CD4-positive, alpha-beta memory T cell (primary cell): ENCODE measurements at regions not wholly inside any gene's neighbourhood (a gene's known extent, or its start where the extent isn't known, plus 50 kb on each side); places are given as distances from the start of the nearest gene placed in this dataset.

Source experiments
- CTCF ChIA-PET: fragments of 350-600 bp; sonication (Branson Sonifier 250); formaldehyde crosslinking; loops from one replicate; lab custom pipeline; 2021; ENCODE audit warnings: inconsistent platforms; ENCODE audit not compliant: partially characterized antibody; lab: Charles Lee
- POLR2A ChIA-PET: fragments of 350-600 bp; sonication (Branson Sonifier 250); formaldehyde crosslinking; loops from one replicate; lab custom pipeline; 2021; ENCODE audit not compliant: partially characterized antibody; lab: Charles Lee
- DNase-seq, 5 donors: peaks; one replicate each; pipeline versions ENCODE4 v3.0.0 to v3.0.0-alpha.2; 2020 to 2022; ENCODE audit warnings: mixed read lengths in 1 of 5
- H3K27ac ChIP-seq: one replicate; pipeline ENCODE4 v1.7.0; 2013; ENCODE audit warnings: low read depth, low read length
- H3K27me3 ChIP-seq: 2 replicates; pipeline ENCODE4 v1.7.0; 2013; ENCODE audit warnings: mild to moderate bottlenecking, low read length, moderate library complexity; ENCODE audit not compliant: insufficient read depth
- H3K36me3 ChIP-seq: 2 replicates; pipeline ENCODE4 v1.7.0; 2013; ENCODE audit warnings: mild to moderate bottlenecking, low read length, moderate library complexity; ENCODE audit not compliant: insufficient read depth
- H3K4me1 ChIP-seq: 2 replicates; pipeline ENCODE4 v1.7.0; 2013; ENCODE audit warnings: mild to moderate bottlenecking, low read length, moderate library complexity; ENCODE audit not compliant: insufficient read depth
- H3K4me3 ChIP-seq, 2 donors: one replicate each; pipeline ENCODE4 v1.7.0; 2013; ENCODE audit warnings: low read length in 2 of 2, mild to moderate bottlenecking in 1 of 2
- H3K9me3 ChIP-seq, 2 donors: one replicate each; pipeline ENCODE4 v1.7.0; 2013; ENCODE audit warnings: low read length in 2 of 2, control low read depth in 1 of 2; ENCODE audit not compliant: control insufficient read depth in 1 of 2
- H3K27ac Mint-ChIP-seq, 7 donors: one replicate each; pipeline ENCODE4 v1.8.0; 2020 to 2021; ENCODE audit warnings: mixed read lengths in 7 of 7, mild to moderate bottlenecking in 6 of 7, inconsistent platforms in 3 of 7, moderate library complexity in 3 of 7
- H3K27me3 Mint-ChIP-seq, 2 donors: one replicate each; pipeline ENCODE4 v1.8.0; 2020 to 2021; ENCODE audit warnings: mixed read lengths in 2 of 2
- H3K36me3 Mint-ChIP-seq, 2 donors: one replicate each; pipeline ENCODE4 v1.8.0; 2020 to 2021; ENCODE audit warnings: mixed read lengths in 2 of 2, inconsistent platforms in 1 of 2, mild to moderate bottlenecking in 1 of 2
- H3K4me1 Mint-ChIP-seq, 4 donors: one replicate each; pipeline ENCODE4 v1.8.0; 2020 to 2021; ENCODE audit warnings: mixed read lengths in 4 of 4, mild to moderate bottlenecking in 1 of 4
- H3K4me3 Mint-ChIP-seq, 8 donors: one replicate each; pipeline ENCODE4 v1.8.0; 2020 to 2021; ENCODE audit warnings: mixed read lengths in 8 of 8, mild to moderate bottlenecking in 7 of 8, moderate library complexity in 6 of 8, inconsistent platforms in 3 of 8
- H3K9me3 Mint-ChIP-seq, 8 donors: one replicate each; pipeline ENCODE4 v1.8.0; 2020 to 2021; ENCODE audit warnings: mixed read lengths in 8 of 8, mild to moderate bottlenecking in 5 of 8, inconsistent platforms in 3 of 8, moderate library complexity in 1 of 8
- intact Hi-C: fragments of 100-400 bp; cut with micrococcal nuclease; formaldehyde crosslinking; loops from one replicate; pipeline ENCODE4 v1.15.1; 2023

- DNase-seq = no peak
- no peak overlapping the region for H3K4me3 ChIP-seq
- peaks cover 0 to 8% of the 10 kb centered on the region in 2 donors for H3K27me3 Mint-ChIP-seq
- no peak overlapping the region for H3K27ac Mint-ChIP-seq
- ChIA-PET POLR2A (no interaction called here), CTCF (no interaction called here)
- H3K4me1 ChIP-seq = no peaks in the 10 kb centered on the region
- H3K27ac ChIP-seq = no peak overlapping the region
- no peaks in the 10 kb centered on the region for H3K9me3 ChIP-seq
- no peaks in the 10 kb centered on the region for H3K4me1 Mint-ChIP-seq
- no peaks in the 10 kb centered on the region for H3K27me3 ChIP-seq
- no peaks in the 10 kb centered on the region for H3K36me3 Mint-ChIP-seq
- H3K9me3 Mint-ChIP-seq = peaks cover 0 to 9% (median 0%) of the 10 kb centered on the region in 8 donors
- H3K4me3 Mint-ChIP-seq = no peak overlapping the region
- intact Hi-C loops = no loop called here
- no peaks in the 10 kb centered on the region for H3K36me3 ChIP-seq
These were observed 940.0 kb downstream of the BRD1 start for GRCh38 chr22:48887394-48888332.

DNA sequence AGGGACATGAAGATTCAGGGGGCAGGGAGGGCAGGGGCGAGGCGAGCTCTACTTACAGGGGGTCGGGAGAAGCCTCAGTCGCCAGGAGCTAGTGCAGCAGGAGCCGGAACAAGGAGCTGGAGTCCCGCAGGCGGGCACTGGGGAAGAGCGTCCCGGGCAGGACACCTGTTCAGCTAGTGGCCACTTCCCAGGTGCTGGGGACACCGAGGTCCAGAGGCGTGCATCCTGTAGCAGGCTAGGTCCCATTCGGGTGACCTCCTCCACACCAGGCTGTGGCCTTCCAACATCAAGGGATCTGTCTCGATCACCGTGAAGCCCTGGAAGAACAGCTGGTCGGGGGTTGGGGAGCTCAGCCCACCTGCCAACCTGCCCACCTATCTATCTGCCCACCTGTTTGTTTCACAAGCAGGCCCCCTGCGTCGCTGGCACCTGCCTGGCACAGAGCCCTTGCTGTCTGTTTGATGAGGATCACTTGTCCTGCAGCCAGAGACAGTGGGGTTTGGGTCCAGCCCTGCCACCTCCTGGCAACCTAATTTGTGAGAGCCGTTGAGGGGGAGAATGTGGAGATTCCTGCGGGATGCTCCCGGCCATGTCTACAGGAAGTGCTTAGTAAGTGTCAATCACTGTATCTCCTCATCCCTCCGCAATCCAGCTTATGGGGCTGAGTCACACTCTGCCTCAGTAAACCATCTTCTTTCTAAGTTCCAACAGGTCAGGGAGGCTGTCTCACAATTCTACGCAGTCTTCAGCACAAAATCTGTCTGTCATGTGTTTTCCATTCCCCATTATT, 940.9 kb downstream of the BRD1 start:
- Histone ChIP-seq H3K4me3 (no peak overlapping the region), H3K9me3 (no peaks in the 10 kb centered on the region), H3K4me1 (no peaks in the 10 kb centered on the region), H3K27ac (no peak overlapping the region), H3K27me3 (no peaks in the 10 kb centered on the region), H3K36me3 (no peaks in the 10 kb centered on the region)
- intact Hi-C loops = no loop called here
- peaks cover 0 to 8% of the 10 kb centered on the region in 2 donors for H3K27me3 Mint-ChIP-seq
- no peaks in the 10 kb centered on the region for H3K4me1 Mint-ChIP-seq
- DNase-seq = no peak
- peaks cover 0 to 7% (median 0%) of the 10 kb centered on the region in 8 donors for H3K9me3 Mint-ChIP-seq
- POLR2A ChIA-PET = no interaction called here
- CTCF ChIA-PET = no interaction called here
- H3K4me3 Mint-ChIP-seq = no peak overlapping the region
- no peaks in the 10 kb centered on the region for H3K36me3 Mint-ChIP-seq
- H3K27ac Mint-ChIP-seq = no peak overlapping the region

GRCh38 chr22:48885919-48886305, 941.8 kb downstream of the BRD1 start:
- intact Hi-C loops = no loop called here
- H3K27ac Mint-ChIP-seq = no peak overlapping the region
- Histone ChIP-seq H3K27me3 (no peaks in the 10 kb centered on the region), H3K4me3 (no peak overlapping the region), H3K36me3 (no peaks in the 10 kb centered on the region), H3K27ac (no peak overlapping the region), H3K9me3 (no peaks in the 10 kb centered on the region), H3K4me1 (no peaks in the 10 kb centered on the region)
- ChIA-PET POLR2A (no interaction called here), CTCF (no interaction called here)
- no peak overlapping the region for H3K4me3 Mint-ChIP-seq
- no peaks in the 10 kb centered on the region for H3K4me1 Mint-ChIP-seq
- H3K9me3 Mint-ChIP-seq = peaks cover 0 to 4% (median 0%) of the 10 kb centered on the region in 8 donors
- DNase-seq = no peak
- no peaks in the 10 kb centered on the region for H3K36me3 Mint-ChIP-seq
- peaks cover 0 to 5% of the 10 kb centered on the region in 2 donors for H3K27me3 Mint-ChIP-seq

GRCh38 chr22:48885271-48885918, 942.3 kb downstream of the BRD1 start:
- DNase-seq = no peak
- intact Hi-C loops = no loop called here
- no peaks in the 10 kb centered on the region for H3K9me3 ChIP-seq
- Mint-ChIP-seq H3K27ac (no peak overlapping the region), H3K27me3 (peaks cover 0 to 4% of the 10 kb centered on the region in 2 donors), H3K9me3 (peaks cover 0 to 4% (median 0%) of the 10 kb centered on the region in 8 donors), H3K4me1 (no peaks in the 10 kb centered on the region), H3K4me3 (no peak overlapping the region), H3K36me3 (no peaks in the 10 kb centered on the region)
- ChIA-PET POLR2A (no interaction called here), CTCF (no interaction called here)
- H3K4me3 ChIP-seq = no peak overlapping the region
- no peaks in the 10 kb centered on the region for H3K4me1 ChIP-seq
- no peaks in the 10 kb centered on the region for H3K27me3 ChIP-seq
- H3K36me3 ChIP-seq = no peaks in the 10 kb centered on the region
- H3K27ac ChIP-seq = no peak overlapping the region

DNA sequence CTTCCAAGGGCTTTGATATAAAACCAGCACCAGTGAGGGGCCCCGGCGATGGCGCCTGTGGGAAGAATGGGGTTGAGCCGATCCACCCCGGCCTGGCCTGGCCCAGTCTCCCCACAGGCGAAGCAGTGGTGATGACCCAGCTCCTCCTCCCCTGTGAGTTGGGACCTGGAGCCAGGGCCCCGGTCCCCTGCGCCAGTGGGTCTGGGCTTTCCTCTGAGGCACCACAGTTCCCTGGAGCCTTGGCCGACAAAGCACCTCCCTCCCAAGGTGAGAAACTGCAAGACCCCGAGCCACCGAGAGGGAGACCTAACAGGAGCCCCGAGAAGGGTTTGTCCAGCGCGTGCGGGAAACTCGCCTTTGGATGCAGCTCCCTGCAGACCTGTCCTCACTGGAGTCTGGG, 942.9 kb downstream of the BRD1 start:
- no peaks in the 10 kb centered on the region for H3K9me3 ChIP-seq
- no peaks in the 10 kb centered on the region for H3K36me3 ChIP-seq
- H3K36me3 Mint-ChIP-seq = no peaks in the 10 kb centered on the region
- H3K4me1 Mint-ChIP-seq = no peaks in the 10 kb centered on the region
- no peak overlapping the region for H3K27ac Mint-ChIP-seq
- no peaks in the 10 kb centered on the region for H3K27me3 ChIP-seq
- intact Hi-C loops = no loop called here
- no peak overlapping the region for H3K27ac ChIP-seq
- H3K27me3 Mint-ChIP-seq = peaks cover 0 to 4% of the 10 kb centered on the region in 2 donors
- H3K4me3 ChIP-seq = no peak overlapping the region
- no peak for DNase-seq
- no peaks in the 10 kb centered on the region for H3K4me1 ChIP-seq
- H3K9me3 Mint-ChIP-seq = peaks cover 0 to 4% (median 0%) of the 10 kb centered on the region in 8 donors
- H3K4me3 Mint-ChIP-seq = no peak overlapping the region
- CTCF ChIA-PET = no interaction called here
- POLR2A ChIA-PET = no interaction called here

DNA sequence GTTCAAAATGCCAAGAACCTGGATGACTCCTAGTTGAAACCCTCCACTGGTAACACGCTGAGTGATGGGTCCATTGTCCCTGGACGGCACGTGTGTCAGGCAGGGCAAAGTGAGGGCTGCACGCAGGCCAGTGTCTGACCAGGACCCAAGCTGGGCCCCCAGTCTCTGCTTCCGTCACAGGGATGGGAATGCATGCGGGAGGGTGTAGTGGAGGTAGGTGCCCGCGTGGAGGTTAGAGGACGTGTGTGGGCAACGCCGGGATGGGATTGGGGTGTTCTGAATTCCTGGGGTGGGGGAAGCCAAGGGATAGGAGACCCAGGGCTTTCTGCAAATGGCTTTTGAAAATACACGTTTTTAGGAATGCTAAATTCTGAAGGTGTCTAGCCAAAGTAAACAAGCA, 943.3 kb downstream of the BRD1 start:
- Histone ChIP-seq H3K27ac (no peak overlapping the region), H3K4me3 (no peak overlapping the region), H3K27me3 (no peaks in the 10 kb centered on the region), H3K36me3 (no peaks in the 10 kb centered on the region), H3K9me3 (no peaks in the 10 kb centered on the region), H3K4me1 (no peaks in the 10 kb centered on the region)
- ChIA-PET CTCF (no interaction called here), POLR2A (no interaction called here)
- Mint-ChIP-seq H3K27me3 (peaks cover 0 to 4% of the 10 kb centered on the region in 2 donors), H3K4me1 (no peaks in the 10 kb centered on the region), H3K36me3 (no peaks in the 10 kb centered on the region), H3K4me3 (no peak overlapping the region), H3K9me3 (peaks cover 0 to 2% (median 0%) of the 10 kb centered on the region in 8 donors), H3K27ac (no peak overlapping the region)
- no peak for DNase-seq
- intact Hi-C loops = no loop called here
